OCI-LY7 (cell line): ENCODE measurements at regions not wholly inside any gene's neighbourhood (a gene's known extent, or its start where the extent isn't known, plus 50 kb on each side); places are given as distances from the start of the nearest gene placed in this dataset.

Experiments used
- EZH2phosphoT487 ChIP-seq: fragments of 200-600 bp; sonication (generic); IDR thresholded peaks from 2 replicates; pipeline ENCODE4 v1.6.1; 2018; ENCODE audit warnings: low read depth, borderline replicate concordance, mild to moderate bottlenecking, mixed run types, antibody characterized with exemption, low read length, moderate library complexity, mixed read lengths
- TF ChIP-seq, protein P1 (sequence below): fragments of 200-600 bp; sonication (generic); conservative IDR thresholded peaks from 2 replicates; pipeline ENCODE4 v1.5.1; 2014; ENCODE audit warnings: mild to moderate bottlenecking, antibody characterized with exemption, low read length, moderate library complexity, mixed read lengths

GRCh38 chr6:19578481-19578880, 258.7 kb upstream of the ID4 start:
- TF ChIP-seq, protein P1, sequence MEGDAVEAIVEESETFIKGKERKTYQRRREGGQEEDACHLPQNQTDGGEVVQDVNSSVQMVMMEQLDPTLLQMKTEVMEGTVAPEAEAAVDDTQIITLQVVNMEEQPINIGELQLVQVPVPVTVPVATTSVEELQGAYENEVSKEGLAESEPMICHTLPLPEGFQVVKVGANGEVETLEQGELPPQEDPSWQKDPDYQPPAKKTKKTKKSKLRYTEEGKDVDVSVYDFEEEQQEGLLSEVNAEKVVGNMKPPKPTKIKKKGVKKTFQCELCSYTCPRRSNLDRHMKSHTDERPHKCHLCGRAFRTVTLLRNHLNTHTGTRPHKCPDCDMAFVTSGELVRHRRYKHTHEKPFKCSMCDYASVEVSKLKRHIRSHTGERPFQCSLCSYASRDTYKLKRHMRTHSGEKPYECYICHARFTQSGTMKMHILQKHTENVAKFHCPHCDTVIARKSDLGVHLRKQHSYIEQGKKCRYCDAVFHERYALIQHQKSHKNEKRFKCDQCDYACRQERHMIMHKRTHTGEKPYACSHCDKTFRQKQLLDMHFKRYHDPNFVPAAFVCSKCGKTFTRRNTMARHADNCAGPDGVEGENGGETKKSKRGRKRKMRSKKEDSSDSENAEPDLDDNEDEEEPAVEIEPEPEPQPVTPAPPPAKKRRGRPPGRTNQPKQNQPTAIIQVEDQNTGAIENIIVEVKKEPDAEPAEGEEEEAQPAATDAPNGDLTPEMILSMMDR, result no peak
- no peak for TF ChIP-seq EZH2phosphoT487
